H1 (cell line): ENCODE measurements at regions not wholly inside any gene's neighbourhood (a gene's known extent, or its start where the extent isn't known, plus 50 kb on each side); places are given as distances from the start of the nearest gene placed in this dataset.

Experiments
- CTCF ChIA-PET: fragments of 300-600 bp; sonication (Branson Sonifier 250); formaldehyde crosslinking; loops from one replicate; lab custom pipeline; 2021; ENCODE audit not compliant: partially characterized antibody; lab: Charles Lee
- POLR2A ChIA-PET: fragments of 300-600 bp; sonication (Branson Sonifier 250); formaldehyde crosslinking; loops from one replicate; lab custom pipeline; 2021; ENCODE audit warnings: inconsistent platforms; ENCODE audit not compliant: partially characterized antibody; lab: Charles Lee
- DNase-seq, 2 experiments: peaks; one replicate each; pipeline versions ENCODE4 v3.0.0 to v3.0.0-alpha.2; 2010 to 2022; ENCODE audit warnings: low spot score in 2 of 2, low read depth in 1 of 2, mixed read lengths in 1 of 2
- FAIRE-seq: peaks from 2 replicates; lab custom pipeline; 2011; peaks lifted over from hg19 to GRCh38; lab: Jason Lieb, UNC
- H2AFZ ChIP-seq: 2 replicates; pipeline ENCODE4 v1.8.1; 2012; ENCODE audit warnings: low read length, inconsistent platforms
- H2AK5ac ChIP-seq: 2 replicates; pipeline ENCODE4 v1.6.1; 2013; ENCODE audit warnings: low read depth, low read length
- H2BK120ac ChIP-seq: replicated peaks from 2 replicates; pipeline ENCODE3; 2013; ENCODE audit warnings: low read depth, low read length, inconsistent platforms
- H2BK12ac ChIP-seq: 2 replicates; pipeline ENCODE4 v1.6.1; 2013; ENCODE audit warnings: low read depth, low read length
- H2BK15ac ChIP-seq: 2 replicates; pipeline ENCODE4 v1.6.1; 2013; ENCODE audit warnings: low read length
- H2BK20ac ChIP-seq: 2 replicates; pipeline ENCODE4 v1.6.1; 2013; ENCODE audit warnings: low read length
- H2BK5ac ChIP-seq: 2 replicates; pipeline ENCODE4 v1.6.1; 2013; ENCODE audit warnings: low read depth, low read length
- H3K14ac ChIP-seq: 2 replicates; pipeline ENCODE4 v1.6.1; 2013; ENCODE audit warnings: inconsistent platforms; ENCODE audit not compliant: insufficient read length
- H3K18ac ChIP-seq: 2 replicates; pipeline ENCODE4 v1.6.1; 2013; ENCODE audit warnings: low read length; ENCODE audit errors: extremely low read depth
- H3K23ac ChIP-seq: 2 replicates; pipeline ENCODE4 v1.6.1; 2013; ENCODE audit warnings: inconsistent platforms; ENCODE audit not compliant: insufficient read length
- H3K23me2 ChIP-seq: 2 replicates; pipeline ENCODE4 v1.6.1; 2013; ENCODE audit warnings: low read depth, low read length
- H3K27ac ChIP-seq: 2 replicates; pipeline ENCODE4 v1.6.1; 2011; ENCODE audit warnings: low read depth, low read length, inconsistent platforms
- H3K27me3 ChIP-seq, 4 experiments: replicated peaks in 1 of 4; 1 replicate in 1 of 4; 2 replicates in 3 of 4; pipeline versions ENCODE4 v1.6.1 to v1.8.1; 2011 to 2013; ENCODE audit warnings: low read length in 3 of 4, mild to moderate bottlenecking in 3 of 4, inconsistent platforms in 2 of 4, mixed read lengths in 2 of 4, moderate library complexity in 1 of 4; ENCODE audit not compliant: control insufficient read depth in 3 of 4, insufficient read depth in 3 of 4; ENCODE audit errors: extremely low read depth in 1 of 4
- H3K36me3 ChIP-seq, 4 experiments: 2 replicates each; pipeline versions ENCODE4 v1.6.1 to v1.8.1; 2011 to 2013; ENCODE audit warnings: mild to moderate bottlenecking in 4 of 4, low read length in 3 of 4, moderate library complexity in 2 of 4, control low read depth in 1 of 4, inconsistent platforms in 1 of 4; ENCODE audit not compliant: insufficient read depth in 4 of 4, control insufficient read depth in 2 of 4
- H3K4ac ChIP-seq: replicated peaks from 2 replicates; pipeline ENCODE3; 2013; ENCODE audit warnings: low read length, low read depth, mixed read lengths, inconsistent platforms; ENCODE audit not compliant: insufficient read length
- H3K4me1 ChIP-seq, 4 experiments: replicated peaks in 1 of 4; 1 replicate in 1 of 4; 2 replicates in 3 of 4; pipeline versions ENCODE4 v1.6.1 to v1.8.1; 2011 to 2013; ENCODE audit warnings: low read length in 3 of 4, inconsistent platforms in 2 of 4, mixed read lengths in 1 of 4; ENCODE audit not compliant: insufficient read depth in 4 of 4, control insufficient read depth in 3 of 4
- H3K4me2 ChIP-seq, 2 experiments: 2 replicates each; pipeline versions ENCODE4 v1.6.1 to v1.8.1; 2011 to 2013; ENCODE audit warnings: low read depth in 2 of 2, low read length in 2 of 2, control low read depth in 1 of 2, inconsistent platforms in 1 of 2, mild to moderate bottlenecking in 1 of 2; ENCODE audit not compliant: insufficient read depth in 1 of 2
- H3K4me3 ChIP-seq, 4 experiments: fragments of 200-600, 300-600 bp in 1 of 4; sonication (generic), shearing (Covaris generic), sonication (Bioruptor Twin) in 1 of 4; 2 replicates each; pipeline versions ENCODE4 v1.5.1 to v1.8.1; 2011 to 2016; ENCODE audit warnings: low read length in 4 of 4, low read depth in 3 of 4, control low read depth in 2 of 4, inconsistent platforms in 2 of 4, mild to moderate bottlenecking in 2 of 4, mixed read lengths in 1 of 4, moderate library complexity in 1 of 4; ENCODE audit not compliant: insufficient read depth in 2 of 4; ENCODE audit errors: extremely low read depth in 1 of 4
- H3K56ac ChIP-seq: replicated peaks from 2 replicates; pipeline ENCODE3; 2013; ENCODE audit warnings: low read depth, mild to moderate bottlenecking, mixed read lengths, low read length, inconsistent platforms; ENCODE audit not compliant: insufficient read length
- H3K79me1 ChIP-seq: 2 replicates; pipeline ENCODE4 v1.6.1; 2013; ENCODE audit warnings: low read depth, low read length, control low read depth
- H3K79me2 ChIP-seq, 2 experiments: 2 replicates each; pipeline versions ENCODE4 v1.6.1 to v1.8.1; 2012 to 2013; ENCODE audit warnings: low read length in 2 of 2, mild to moderate bottlenecking in 2 of 2, inconsistent platforms in 1 of 2; ENCODE audit not compliant: insufficient read depth in 2 of 2, control insufficient read depth in 1 of 2
- H3K9ac ChIP-seq, 4 experiments: replicated peaks in 1 of 4; 1 replicate in 1 of 4; 2 replicates in 3 of 4; pipeline versions ENCODE4 v1.6.1 to v1.8.1; 2011 to 2013; ENCODE audit warnings: low read depth in 3 of 4, low read length in 3 of 4, control low read depth in 2 of 4, mild to moderate bottlenecking in 2 of 4, moderate library complexity in 2 of 4, inconsistent platforms in 1 of 4; ENCODE audit errors: extremely low read depth in 1 of 4
- H3K9me3 ChIP-seq, 2 experiments: 2 replicates each; pipeline versions ENCODE4 v1.6.1 to v1.8.1; 2012 to 2013; ENCODE audit warnings: mild to moderate bottlenecking in 2 of 2, moderate library complexity in 2 of 2, control low read depth in 1 of 2, inconsistent platforms in 1 of 2, low read depth in 1 of 2, low read length in 1 of 2, mixed read lengths in 1 of 2; ENCODE audit not compliant: insufficient read depth in 2 of 2
- H4K20me1 ChIP-seq, 2 experiments: replicated peaks in 1 of 2; 2 replicates each; pipeline versions ENCODE3 to v1.8.1; 2011 to 2013; ENCODE audit warnings: inconsistent platforms in 2 of 2, low read length in 2 of 2, mild to moderate bottlenecking in 1 of 2; ENCODE audit not compliant: insufficient read depth in 2 of 2, control insufficient read depth in 1 of 2
- H4K5ac ChIP-seq: 2 replicates; pipeline ENCODE4 v1.6.1; 2013; ENCODE audit warnings: low read length, low read depth, mixed read lengths, inconsistent platforms; ENCODE audit not compliant: insufficient read length
- H4K8ac ChIP-seq: 2 replicates; pipeline ENCODE4 v1.8.0; 2013; ENCODE audit warnings: mild to moderate bottlenecking, moderate library complexity, low read length, inconsistent platforms; ENCODE audit not compliant: insufficient read depth; ENCODE audit errors: extremely low read depth
- H4K91ac ChIP-seq: replicated peaks from 2 replicates; pipeline ENCODE3; 2013; ENCODE audit warnings: low read length, mixed read lengths, inconsistent platforms; ENCODE audit not compliant: insufficient read length
- ATF2 ChIP-seq: IDR thresholded peaks from 2 replicates; pipeline ENCODE4 v1.6.1; 2012; ENCODE audit warnings: low read length, inconsistent platforms
- CHD1 ChIP-seq: IDR thresholded peaks from 2 replicates; pipeline ENCODE4 v1.6.1; 2012; ENCODE audit warnings: low read depth, low read length, improper control_type of control experiment
- CREB1 ChIP-seq: IDR thresholded peaks from 2 replicates; pipeline ENCODE4 v1.6.1; 2012; ENCODE audit warnings: inconsistent platforms
- EGR1 ChIP-seq: IDR thresholded peaks from 2 replicates; pipeline ENCODE4 v1.6.1; 2011; ENCODE audit warnings: low read depth, low read length, borderline replicate concordance
- EP300 ChIP-seq, 2 experiments: IDR thresholded peaks; 1 replicate in 1 of 2; 2 replicates in 1 of 2; pipeline ENCODE4 v1.6.1; 2011 to 2012; ENCODE audit warnings: low read depth in 2 of 2, low read length in 2 of 2, mild to moderate bottlenecking in 2 of 2, borderline replicate concordance in 1 of 2, inconsistent platforms in 1 of 2, moderate library complexity in 1 of 2
- JUN ChIP-seq: IDR thresholded peaks from 2 replicates; pipeline ENCODE4 v1.6.1; 2011; ENCODE audit warnings: low read depth, mild to moderate bottlenecking, improper control_type of control experiment, low read length
- POU5F1 ChIP-seq: IDR thresholded peaks from 2 replicates; pipeline ENCODE4 v1.6.1; 2011; ENCODE audit warnings: low read depth, mild to moderate bottlenecking, low read length, moderate library complexity
- SP2 ChIP-seq: IDR thresholded peaks from 2 replicates; pipeline ENCODE4 v1.6.1; 2012; ENCODE audit warnings: mild to moderate bottlenecking, low read length, inconsistent platforms
- SUZ12 ChIP-seq: fragments of 200-600 bp; sonication (generic); IDR thresholded peaks from 2 replicates; pipeline ENCODE4 v1.6.1; 2012; ENCODE audit warnings: mild to moderate bottlenecking, inconsistent platforms, low read length, moderate library complexity, mixed read lengths
- TCF12 ChIP-seq: IDR thresholded peaks from 2 replicates; pipeline ENCODE4 v1.6.1; 2011; ENCODE audit warnings: low read depth, mild to moderate bottlenecking, low read length
- USF2 ChIP-seq: IDR thresholded peaks from 2 replicates; pipeline ENCODE4 v1.6.1; 2011; ENCODE audit warnings: low read length, improper control_type of control experiment
- WGBS, 2 experiments: shearing (Covaris generic) in 1 of 2; methylation state at CpG; one replicate each; pipeline versions ENCODE4 v1.1.6 to v1.1.7; 2013 to 2015; ENCODE audit warnings: low lambda C conversion rate in 2 of 2, mixed read lengths in 2 of 2, inconsistent platforms in 1 of 2, low coverage in 1 of 2, missing lambda C conversion rate in 1 of 2; ENCODE audit not compliant: insufficient replicate concordance in 2 of 2, insufficient coverage in 1 of 2, insufficient read length in 1 of 2; ENCODE audit errors: extremely low coverage in 1 of 2, missing lambda C conversion rate in 1 of 2; 5-methylcytosine and 5-hydroxymethylcytosine counted together

- Histone ChIP-seq H3K36me3 (no peaks in the 10 kb centered on the region), H2BK120ac (no peak overlapping the region), H2BK20ac (no peak overlapping the region), H2BK15ac (no peak overlapping the region), H3K4me3 (no peak overlapping the region), H3K4ac (no peak overlapping the region), H3K14ac (no peak overlapping the region), H3K18ac (no peak overlapping the region), H3K27me3 (no peaks in the 10 kb centered on the region), H2AK5ac (no peak overlapping the region), H3K79me2 (no peaks in the 10 kb centered on the region), H3K79me1 (no peaks in the 10 kb centered on the region), H3K9me3 (no peaks in the 10 kb centered on the region), H3K9ac (no peak overlapping the region), H4K8ac (no peak overlapping the region), H3K56ac (no peak overlapping the region), H3K4me2 (no peak overlapping the region), H2BK12ac (no peak overlapping the region), H4K20me1 (no peaks in the 10 kb centered on the region), H2BK5ac (no peak overlapping the region), H3K27ac (no peak overlapping the region), H2AFZ (no peak overlapping the region), H3K4me1 (no peaks in the 10 kb centered on the region), H3K23me2 (no peaks in the 10 kb centered on the region), H4K5ac (no peak overlapping the region), H4K91ac (no peak overlapping the region), H3K23ac (no peak overlapping the region)
- DNase-seq (no peak), FAIRE-seq (no peak)
- 83% methylated on average over 3 of the region's 3 CpGs; no CpG with 5 or more reads in 1 of the 2 experiments for WGBS, 2 experiments
- ChIA-PET CTCF (no interaction called here), POLR2A (no interaction called here)
- TF ChIP-seq JUN: no peak
- no peak for TF ChIP-seq EP300 (IDR thresholded peaks at IDR 0.05; ENCODE audit: borderline replicate concordance in 1 of 2, low read depth in 2 of 2, low read length in 2 of 2)
- no peak for TF ChIP-seq CHD1
- TF ChIP-seq POU5F1: no peak
- TF ChIP-seq CREB1: no peak
- no peak for TF ChIP-seq USF2
- no peak for TF ChIP-seq TCF12
- no peak for TF ChIP-seq SP2
- no peak for TF ChIP-seq ATF2
- TF ChIP-seq EGR1: no peak
- no peak for TF ChIP-seq SUZ12
Measured at GRCh38 chr5:152288917-152289595, 116.0 kb downstream of the NMUR2 start.
